ENCODE measurements at regions not wholly inside any gene's neighbourhood (a gene's known extent, or its start where the extent isn't known, plus 50 kb on each side); places are given as distances from the start of the nearest gene placed in this dataset.

DNA sequence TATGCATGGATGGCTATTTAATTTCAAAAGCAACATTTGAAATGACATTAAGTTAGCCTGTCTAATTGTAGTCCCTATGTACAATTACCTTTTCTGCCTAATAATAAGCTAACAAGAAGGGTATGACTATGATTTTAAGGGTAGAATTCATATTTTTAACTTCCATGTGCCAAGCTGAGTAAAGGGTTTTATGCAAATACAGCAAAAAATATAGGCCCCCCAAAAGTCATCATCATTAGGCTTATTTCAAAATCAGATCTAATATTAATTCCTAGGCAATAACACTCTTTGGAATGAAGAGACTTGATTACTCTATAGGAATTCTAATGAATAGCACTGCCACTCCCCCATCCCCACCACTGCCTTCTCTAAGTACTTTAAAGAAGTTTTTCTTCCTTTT, 155.9 kb upstream of the DYNLRB2 start:
- TF ChIP-seq, protein P1, sequence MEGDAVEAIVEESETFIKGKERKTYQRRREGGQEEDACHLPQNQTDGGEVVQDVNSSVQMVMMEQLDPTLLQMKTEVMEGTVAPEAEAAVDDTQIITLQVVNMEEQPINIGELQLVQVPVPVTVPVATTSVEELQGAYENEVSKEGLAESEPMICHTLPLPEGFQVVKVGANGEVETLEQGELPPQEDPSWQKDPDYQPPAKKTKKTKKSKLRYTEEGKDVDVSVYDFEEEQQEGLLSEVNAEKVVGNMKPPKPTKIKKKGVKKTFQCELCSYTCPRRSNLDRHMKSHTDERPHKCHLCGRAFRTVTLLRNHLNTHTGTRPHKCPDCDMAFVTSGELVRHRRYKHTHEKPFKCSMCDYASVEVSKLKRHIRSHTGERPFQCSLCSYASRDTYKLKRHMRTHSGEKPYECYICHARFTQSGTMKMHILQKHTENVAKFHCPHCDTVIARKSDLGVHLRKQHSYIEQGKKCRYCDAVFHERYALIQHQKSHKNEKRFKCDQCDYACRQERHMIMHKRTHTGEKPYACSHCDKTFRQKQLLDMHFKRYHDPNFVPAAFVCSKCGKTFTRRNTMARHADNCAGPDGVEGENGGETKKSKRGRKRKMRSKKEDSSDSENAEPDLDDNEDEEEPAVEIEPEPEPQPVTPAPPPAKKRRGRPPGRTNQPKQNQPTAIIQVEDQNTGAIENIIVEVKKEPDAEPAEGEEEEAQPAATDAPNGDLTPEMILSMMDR (IDR thresholded peaks at IDR 0.05) = no peak
- no peak for TF ChIP-seq POLR2AphosphoS5 (IDR thresholded peaks at IDR 0.05)

All from esophagus muscularis mucosa (tissue), 3 donors.